ENCODE measurements at regions not wholly inside any gene's neighbourhood (a gene's known extent, or its start where the extent isn't known, plus 50 kb on each side); places are given as distances from the start of the nearest gene placed in this dataset.

DNA sequence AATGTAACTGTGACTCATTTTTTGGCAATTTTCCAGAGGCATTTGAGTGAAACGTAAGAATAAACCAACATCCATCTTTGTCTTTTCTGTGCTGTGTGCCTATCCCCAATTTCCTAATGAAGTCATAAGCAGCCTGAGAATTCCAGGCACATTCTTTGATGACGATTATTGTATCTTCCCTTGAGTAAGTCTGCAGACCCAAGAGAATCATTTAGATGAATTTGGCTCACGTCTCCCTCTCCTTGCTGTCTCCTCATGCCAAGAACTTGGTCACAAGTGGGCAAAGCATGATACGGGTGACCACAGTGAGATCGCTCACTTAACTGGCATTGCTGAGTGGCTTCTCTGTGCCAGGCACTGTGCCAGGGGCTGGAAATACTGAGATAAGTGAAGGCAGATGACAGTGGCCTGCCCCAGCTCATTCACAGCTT lies 384.5 kb upstream of the IL12A start:
- Mint-ChIP-seq H3K27ac (no peak overlapping the region), H3K4me3 (no peak overlapping the region), H3K36me3 (ENCODE audit: low read depth) (no peaks in the 10 kb centered on the region), H3K4me1 (no peaks in the 10 kb centered on the region), H3K27me3 (no peaks in the 10 kb centered on the region)
- DNase-seq: no peak
- no peak for ATAC-seq
- H3K9me3 ChIP-seq (ENCODE audit: control insufficient read depth, low read length, poor library complexity, severe bottlenecking): peaks cover 2% of the 10 kb centered on the region

DNA sequence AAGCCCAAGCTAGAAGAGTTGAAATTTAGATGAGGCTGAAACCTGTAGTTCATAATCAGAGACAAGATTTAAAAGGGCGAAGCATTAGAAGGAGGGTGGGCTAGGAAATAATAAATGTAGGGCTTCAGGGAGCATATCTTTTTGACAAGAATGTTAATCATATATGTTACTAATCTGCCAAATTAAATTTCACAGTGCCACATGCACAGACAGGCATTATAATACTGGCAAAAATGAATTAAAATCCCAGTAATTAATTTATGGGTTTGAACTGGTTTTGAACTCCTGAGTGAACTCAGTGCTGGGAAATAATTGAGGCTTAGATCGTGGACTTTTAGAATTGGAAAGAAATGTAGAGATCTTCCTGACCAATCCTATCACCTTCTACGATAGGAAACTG lies 383.5 kb upstream of the IL12A start:
- Mint-ChIP-seq H3K27me3 (no peaks in the 10 kb centered on the region), H3K36me3 (ENCODE audit: low read depth) (no peaks in the 10 kb centered on the region), H3K27ac (no peak overlapping the region), H3K4me1 (no peaks in the 10 kb centered on the region), H3K4me3 (no peak overlapping the region)
- no peak for ATAC-seq
- no peak for DNase-seq
- H3K9me3 ChIP-seq (ENCODE audit: control insufficient read depth, low read length, poor library complexity, severe bottlenecking): peaks cover 2% of the 10 kb centered on the region

DNA sequence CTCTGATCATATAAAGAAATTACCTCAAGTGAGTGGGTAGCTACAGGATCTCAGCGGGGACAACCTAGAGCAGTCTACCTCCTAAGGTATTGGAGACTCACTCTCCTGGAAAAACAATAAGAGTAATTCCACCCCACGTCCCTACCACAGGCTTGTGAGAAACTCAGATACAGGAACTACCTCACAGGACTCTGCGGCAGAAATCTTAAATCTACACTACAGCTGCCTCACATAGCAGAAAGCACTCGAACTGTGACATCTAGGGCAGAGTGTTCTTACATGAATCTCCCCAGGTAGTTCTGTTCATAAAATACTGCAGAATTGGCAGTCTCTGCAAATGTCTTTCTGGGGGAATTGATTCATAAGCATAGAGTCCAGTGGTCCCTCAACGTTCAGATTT lies 382.9 kb upstream of the IL12A start:
- H3K4me1 Mint-ChIP-seq: no peaks in the 10 kb centered on the region
- no peak overlapping the region for H3K27ac Mint-ChIP-seq
- no peak for ATAC-seq
- no peaks in the 10 kb centered on the region for H3K27me3 Mint-ChIP-seq
- DNase-seq: no peak
- H3K9me3 ChIP-seq (ENCODE audit: control insufficient read depth, low read length, poor library complexity, severe bottlenecking): peaks cover 2% of the 10 kb centered on the region
- H3K4me3 Mint-ChIP-seq: no peak overlapping the region
- no peaks in the 10 kb centered on the region for H3K36me3 Mint-ChIP-seq (ENCODE audit: low read depth)

DNA sequence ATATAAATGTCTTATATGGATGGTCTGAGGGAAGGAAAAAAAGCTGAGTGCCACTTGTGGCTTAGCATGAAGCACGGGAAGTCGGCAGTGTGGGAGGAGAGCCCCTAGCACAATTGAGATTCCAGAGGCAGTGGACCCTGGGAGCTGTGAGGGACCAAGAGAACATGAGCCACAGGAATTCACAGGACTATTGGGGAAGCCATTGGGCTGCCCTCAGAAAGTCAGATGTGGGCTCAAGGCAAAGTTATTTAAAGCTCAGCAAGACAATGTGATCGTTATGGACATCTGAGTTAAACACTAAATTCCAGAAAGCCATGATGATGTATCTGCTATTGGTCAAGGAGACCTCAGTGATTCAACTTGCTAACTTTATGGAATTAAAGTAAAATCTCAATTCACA lies 380.8 kb upstream of the IL12A start:
- no peaks in the 10 kb centered on the region for H3K9me3 ChIP-seq (ENCODE audit: control insufficient read depth, low read length, poor library complexity, severe bottlenecking)
- no peaks in the 10 kb centered on the region for H3K27me3 Mint-ChIP-seq

DNA sequence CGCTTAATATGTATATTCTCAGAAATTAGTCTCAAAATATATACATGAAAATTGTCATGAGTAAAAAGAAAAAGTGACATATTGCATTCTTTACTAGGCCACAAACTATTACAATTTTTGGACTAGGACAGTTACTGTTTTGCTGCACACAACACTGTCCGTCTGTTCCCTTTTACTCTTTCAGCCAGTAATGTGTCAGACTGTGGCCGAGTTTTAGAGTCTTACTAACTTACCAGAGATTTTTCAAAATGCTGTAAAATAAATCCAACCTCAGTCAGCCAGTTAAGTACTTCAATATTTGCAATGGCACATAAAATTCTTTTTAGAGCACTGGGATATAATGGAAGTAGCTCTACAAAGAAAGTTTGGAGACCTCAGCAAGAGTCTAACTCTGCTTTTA lies 380.3 kb upstream of the IL12A start:
- Mint-ChIP-seq H3K27ac (no peak overlapping the region), H3K4me3 (no peak overlapping the region), H3K27me3 (no peaks in the 10 kb centered on the region), H3K36me3 (ENCODE audit: low read depth) (no peaks in the 10 kb centered on the region), H3K4me1 (no peaks in the 10 kb centered on the region)
- ATAC-seq (no peak), DNase-seq (no peak)
- H3K9me3 ChIP-seq (ENCODE audit: control insufficient read depth, low read length, poor library complexity, severe bottlenecking): no peaks in the 10 kb centered on the region

More for the DNA sequence above, 380.8 kb upstream of the IL12A start:
- Mint-ChIP-seq H3K4me1 (no peaks in the 10 kb centered on the region), H3K36me3 (ENCODE audit: low read depth) (no peaks in the 10 kb centered on the region), H3K4me3 (no peak overlapping the region), H3K27ac (no peak overlapping the region)
- no peak for DNase-seq
- no peak for ATAC-seq

DNA sequence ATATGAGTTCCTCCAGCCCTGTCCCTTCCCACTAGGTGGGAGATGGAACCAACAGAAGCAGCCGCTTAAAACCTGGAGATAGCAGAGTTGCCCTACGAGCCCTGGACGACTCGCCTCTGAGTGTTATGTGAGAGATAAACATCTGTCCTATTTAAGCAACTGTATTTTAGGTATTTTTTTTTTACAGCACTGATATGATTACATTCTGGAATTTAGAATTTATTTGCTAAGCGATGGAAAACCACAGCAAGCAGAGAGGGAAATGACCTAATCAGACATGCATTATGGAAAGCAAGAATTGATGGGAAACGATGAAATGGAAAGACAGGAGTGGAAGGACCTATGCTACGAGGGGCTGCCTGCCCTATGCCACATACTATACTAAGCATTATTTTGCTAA lies 379.0 kb upstream of the IL12A start:
- DNase-seq (no peak), ATAC-seq (no peak)
- Mint-ChIP-seq H3K4me3 (no peak overlapping the region), H3K27me3 (no peaks in the 10 kb centered on the region), H3K27ac (no peak overlapping the region), H3K4me1 (no peaks in the 10 kb centered on the region), H3K36me3 (ENCODE audit: low read depth) (no peaks in the 10 kb centered on the region)
- H3K9me3 ChIP-seq (ENCODE audit: control insufficient read depth, low read length, poor library complexity, severe bottlenecking): no peaks in the 10 kb centered on the region

DNA sequence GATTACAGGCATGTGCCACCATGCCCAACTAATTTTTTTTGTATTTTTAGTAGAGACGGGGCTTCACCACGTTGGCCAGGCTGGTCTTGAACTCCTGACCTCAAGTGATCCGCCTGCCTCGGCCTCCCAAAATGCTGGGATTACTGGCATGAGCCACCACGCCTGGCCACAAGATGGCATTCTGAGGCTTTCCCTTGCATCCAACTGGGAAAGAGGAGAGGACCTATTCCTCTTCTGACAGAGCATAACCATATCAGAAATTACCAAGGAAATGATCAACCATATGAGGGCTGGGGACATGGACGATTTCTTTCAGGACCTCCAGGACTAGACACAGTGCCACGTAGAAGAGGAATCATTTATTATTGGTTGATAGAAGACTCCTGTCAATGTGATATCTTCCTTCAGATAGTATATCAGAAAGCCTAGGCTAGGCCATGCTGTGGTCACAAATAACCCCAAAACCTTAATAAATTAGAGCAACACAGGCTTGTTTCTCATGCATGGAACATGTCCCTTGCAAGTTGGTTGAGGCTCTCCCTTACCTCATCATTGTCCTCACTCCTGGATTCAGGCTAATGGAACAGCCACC lies 372.3 kb upstream of the IL12A start:
- no peak overlapping the region for H3K4me3 Mint-ChIP-seq
- H3K27ac Mint-ChIP-seq: no peak overlapping the region
- H3K36me3 Mint-ChIP-seq (ENCODE audit: low read depth): no peaks in the 10 kb centered on the region
- H3K9me3 ChIP-seq (ENCODE audit: control insufficient read depth, low read length, poor library complexity, severe bottlenecking): no peaks in the 10 kb centered on the region
- H3K27me3 Mint-ChIP-seq: no peaks in the 10 kb centered on the region
- DNase-seq (no peak), ATAC-seq (no peak)
- H3K4me1 Mint-ChIP-seq: no peaks in the 10 kb centered on the region

DNA sequence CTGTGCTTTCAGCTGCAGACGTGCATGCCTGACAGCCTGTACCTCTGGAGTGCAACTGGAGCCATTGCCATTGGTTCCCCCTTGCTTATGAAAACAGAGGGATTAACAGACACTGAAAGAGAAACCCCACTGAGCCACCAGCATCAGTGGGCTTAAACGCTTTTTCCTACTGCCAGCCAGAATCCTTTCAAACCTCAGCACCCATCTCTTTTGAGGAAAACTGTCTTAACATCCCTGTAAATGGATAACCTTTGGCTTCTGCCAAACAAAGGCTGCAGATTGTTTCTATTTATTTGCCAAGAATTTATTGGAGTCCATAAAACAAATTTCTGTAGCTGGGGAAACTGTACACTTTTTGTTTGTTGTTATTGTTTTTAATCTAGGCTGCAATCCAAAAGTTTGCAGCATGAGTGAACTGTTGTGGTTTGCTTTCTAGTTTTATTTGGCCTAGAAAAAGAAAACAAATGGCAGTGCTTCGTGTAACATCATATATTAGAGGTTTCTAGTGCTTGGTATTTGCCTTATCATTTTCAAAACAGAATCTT lies 369.2 kb upstream of the IL12A start:
- H3K27ac Mint-ChIP-seq: no peak overlapping the region
- H3K36me3 Mint-ChIP-seq (ENCODE audit: low read depth): no peaks in the 10 kb centered on the region
- no peaks in the 10 kb centered on the region for H3K9me3 ChIP-seq (ENCODE audit: control insufficient read depth, low read length, poor library complexity, severe bottlenecking)
- no peaks in the 10 kb centered on the region for H3K27me3 Mint-ChIP-seq
- DNase-seq: no peak
- no peaks in the 10 kb centered on the region for H3K4me1 Mint-ChIP-seq
- ATAC-seq: no peak
- no peak overlapping the region for H3K4me3 Mint-ChIP-seq

DNA sequence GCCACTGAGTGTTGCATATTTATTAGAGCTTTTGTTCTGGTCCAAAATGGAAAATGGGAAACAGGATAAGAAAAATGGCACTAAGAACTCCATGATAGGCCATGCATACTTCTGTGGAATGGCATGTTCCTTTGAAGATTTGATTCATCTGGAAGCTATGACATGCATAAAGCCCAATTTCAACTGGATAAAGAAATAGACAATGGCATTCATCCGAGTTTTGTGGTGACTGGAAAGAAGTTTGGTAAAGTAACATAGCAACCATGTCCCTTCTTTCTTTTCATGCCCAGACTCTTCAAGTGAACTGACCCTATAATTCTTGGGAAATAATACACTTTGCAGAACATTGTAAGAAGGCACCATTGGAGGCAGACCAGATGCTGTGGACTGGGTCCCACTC lies 368.4 kb upstream of the IL12A start:
- no peak overlapping the region for H3K4me3 Mint-ChIP-seq
- no peak overlapping the region for H3K27ac Mint-ChIP-seq
- no peaks in the 10 kb centered on the region for H3K36me3 Mint-ChIP-seq (ENCODE audit: low read depth)
- no peaks in the 10 kb centered on the region for H3K4me1 Mint-ChIP-seq
- ATAC-seq (no peak), DNase-seq (no peak)
- no peaks in the 10 kb centered on the region for H3K9me3 ChIP-seq (ENCODE audit: control insufficient read depth, low read length, poor library complexity, severe bottlenecking)
- H3K27me3 Mint-ChIP-seq: no peaks in the 10 kb centered on the region

DNA sequence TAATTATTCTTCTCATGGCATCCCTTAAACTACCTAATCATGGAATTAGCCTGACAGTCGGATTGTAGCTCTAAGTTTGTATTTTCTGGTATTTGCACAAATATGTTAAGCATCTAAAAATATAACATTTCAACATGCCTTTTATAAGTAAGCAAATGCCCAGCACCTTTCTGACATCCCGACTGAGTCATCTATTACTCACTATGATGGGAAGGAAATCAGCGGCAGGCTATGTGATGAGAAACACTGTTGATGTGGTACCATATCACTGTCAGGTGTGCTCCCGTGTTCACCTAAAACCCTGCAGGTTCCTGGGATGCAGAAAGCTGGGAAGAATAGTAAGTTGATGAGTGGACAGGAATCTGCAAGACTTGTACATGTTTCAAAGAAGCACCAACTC lies 367.8 kb upstream of the IL12A start:
- no peaks in the 10 kb centered on the region for H3K9me3 ChIP-seq (ENCODE audit: control insufficient read depth, low read length, poor library complexity, severe bottlenecking)
- Mint-ChIP-seq H3K36me3 (ENCODE audit: low read depth) (no peaks in the 10 kb centered on the region), H3K27ac (no peak overlapping the region), H3K4me1 (no peaks in the 10 kb centered on the region), H3K27me3 (no peaks in the 10 kb centered on the region), H3K4me3 (no peak overlapping the region)
- DNase-seq: no peak
- ATAC-seq: no peak

DNA sequence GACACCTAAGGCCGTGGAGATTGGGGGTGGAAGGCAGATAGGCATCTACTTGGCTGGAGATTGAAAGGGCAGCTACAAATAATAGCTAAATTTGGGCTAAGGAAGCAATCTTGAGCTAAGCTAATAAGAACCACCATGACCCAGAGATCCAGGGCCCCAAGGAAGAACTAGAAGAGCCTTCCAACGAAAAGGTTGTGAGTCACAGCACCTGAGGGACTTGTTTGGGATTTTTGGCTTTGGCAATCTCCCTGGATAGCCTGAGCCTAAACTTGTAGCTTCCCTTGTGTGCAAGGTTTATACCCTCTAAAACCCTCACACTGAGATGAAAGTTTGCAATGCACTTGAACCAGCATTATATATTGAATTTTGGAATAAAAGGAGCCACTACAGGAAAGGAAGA lies 364.0 kb upstream of the IL12A start:
- Mint-ChIP-seq H3K4me3 (no peak overlapping the region), H3K27ac (no peak overlapping the region), H3K4me1 (no peaks in the 10 kb centered on the region), H3K27me3 (no peaks in the 10 kb centered on the region), H3K36me3 (ENCODE audit: low read depth) (no peaks in the 10 kb centered on the region)
- ATAC-seq: no peak
- H3K9me3 ChIP-seq (ENCODE audit: control insufficient read depth, low read length, poor library complexity, severe bottlenecking): no peaks in the 10 kb centered on the region
- DNase-seq: no peak

DNA sequence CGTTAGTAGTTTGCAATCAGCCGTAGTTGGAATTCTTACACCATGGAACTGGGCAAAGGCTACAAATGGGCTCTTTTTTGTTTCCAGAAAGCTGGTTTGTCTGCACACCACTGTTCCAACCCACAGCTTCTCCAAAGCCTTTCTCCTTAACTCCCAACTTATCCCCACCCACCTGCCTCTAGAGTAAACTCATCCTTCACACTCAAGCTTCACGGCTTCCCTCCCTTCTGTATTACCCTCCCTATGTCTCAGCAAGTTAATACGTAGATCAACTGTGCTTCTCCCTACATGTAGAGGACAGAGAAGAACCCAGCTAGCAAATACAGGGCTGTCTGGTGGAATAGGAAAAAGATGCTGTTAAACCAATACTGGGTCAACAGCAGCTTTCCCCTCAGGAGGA lies 363.0 kb upstream of the IL12A start:
- Mint-ChIP-seq H3K4me3 (no peak overlapping the region), H3K4me1 (no peaks in the 10 kb centered on the region), H3K27ac (no peak overlapping the region), H3K36me3 (ENCODE audit: low read depth) (no peaks in the 10 kb centered on the region), H3K27me3 (no peaks in the 10 kb centered on the region)
- no peaks in the 10 kb centered on the region for H3K9me3 ChIP-seq (ENCODE audit: control insufficient read depth, low read length, poor library complexity, severe bottlenecking)
- ATAC-seq: no peak
- no peak for DNase-seq

DNA sequence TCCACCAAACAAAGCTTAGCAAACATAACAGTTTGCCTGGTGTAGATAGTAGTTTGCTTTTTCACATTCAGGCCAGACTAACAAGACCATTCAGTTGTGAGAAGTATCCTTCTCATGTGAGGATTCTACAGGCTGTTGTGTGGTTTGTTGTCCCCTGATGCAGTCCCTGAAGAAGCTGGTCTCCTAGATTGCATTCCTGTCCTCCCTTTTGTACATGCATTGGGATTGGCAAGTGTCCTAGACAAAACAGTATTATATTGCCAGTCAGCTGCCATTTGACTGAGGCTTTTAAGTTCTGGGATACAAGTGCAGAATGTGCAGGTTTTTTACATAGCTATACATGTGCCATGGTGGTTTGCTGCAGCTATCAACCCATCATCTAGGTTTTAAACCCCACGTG lies 362.0 kb upstream of the IL12A start:
- H3K4me1 Mint-ChIP-seq: no peaks in the 10 kb centered on the region
- ATAC-seq (no peak), DNase-seq (no peak)
- H3K4me3 Mint-ChIP-seq: no peak overlapping the region
- H3K9me3 ChIP-seq (ENCODE audit: control insufficient read depth, low read length, poor library complexity, severe bottlenecking): no peaks in the 10 kb centered on the region
- no peak overlapping the region for H3K27ac Mint-ChIP-seq
- H3K36me3 Mint-ChIP-seq (ENCODE audit: low read depth): no peaks in the 10 kb centered on the region
- H3K27me3 Mint-ChIP-seq: no peaks in the 10 kb centered on the region

DNA sequence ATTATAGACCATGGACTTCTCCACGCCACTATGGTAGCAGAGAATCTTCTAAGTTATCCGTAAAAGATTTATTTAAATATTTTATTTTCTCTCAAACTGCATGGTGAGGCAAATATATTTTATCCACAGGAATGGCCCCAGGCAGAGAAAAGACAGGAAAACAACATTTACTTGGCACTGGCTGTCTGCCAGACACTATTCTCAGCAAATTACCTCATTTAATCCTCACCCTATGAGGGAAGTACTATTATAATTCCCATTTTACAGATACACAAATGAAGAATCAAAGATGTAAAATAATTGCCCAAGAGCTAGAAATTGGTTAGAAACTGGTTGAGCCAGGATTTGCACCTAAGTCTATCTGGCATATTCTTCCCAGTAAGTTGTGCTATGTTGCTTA lies 361.4 kb upstream of the IL12A start:
- no peak for ATAC-seq
- no peaks in the 10 kb centered on the region for H3K9me3 ChIP-seq (ENCODE audit: control insufficient read depth, low read length, poor library complexity, severe bottlenecking)
- Mint-ChIP-seq H3K36me3 (ENCODE audit: low read depth) (no peaks in the 10 kb centered on the region), H3K4me3 (no peak overlapping the region), H3K27ac (no peak overlapping the region), H3K4me1 (no peaks in the 10 kb centered on the region), H3K27me3 (no peaks in the 10 kb centered on the region)
- no peak for DNase-seq
